ENCODE measurements at regions not wholly inside any gene's neighbourhood (a gene's known extent, or its start where the extent isn't known, plus 50 kb on each side); places are given as distances from the start of the nearest gene placed in this dataset.
"Not testable (repeated sequence)": the region's sequence is repeated elsewhere in the genome, so short reads cannot be mapped to it uniquely, and the experiment has no call there.

DNA sequence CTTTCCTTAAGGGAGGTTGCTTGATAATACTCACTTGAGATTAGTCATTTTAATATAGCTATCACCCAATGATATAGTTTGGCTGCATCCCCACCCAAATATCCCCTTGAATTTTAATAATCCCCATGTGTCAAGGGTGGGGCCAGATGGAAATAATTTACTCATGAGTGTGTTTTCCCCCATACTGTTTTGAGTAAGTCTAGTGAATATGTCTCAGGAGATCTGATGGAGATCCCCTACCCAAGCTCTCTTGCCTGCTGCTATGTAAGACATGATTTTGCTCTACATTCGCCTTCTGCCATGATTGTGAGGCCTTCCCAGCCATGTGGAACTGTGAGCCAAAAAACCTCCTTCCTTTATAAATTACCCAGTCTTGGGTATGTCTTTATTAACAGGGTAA lies 539.7 kb upstream of the GRID2 start:
- H3K4me3 ChIP-seq (ENCODE audit: low read length): no peak overlapping the region
- no peaks in the 10 kb centered on the region for H3K9me3 ChIP-seq (ENCODE audit: control insufficient read depth in 1 of 2, insufficient read depth in 1 of 2, low read length in 2 of 2)
- no peak overlapping the region for H3K27ac ChIP-seq (ENCODE audit: low read depth in 1 of 2, low read length in 2 of 2)
- ChIA-PET CTCF (no interaction called here), POLR2A (no interaction called here)
- H3K36me3 ChIP-seq (ENCODE audit: insufficient read depth, low read length): no peaks in the 10 kb centered on the region
- peaks cover 9% of the 10 kb centered on the region for H3K9me3 Mint-ChIP-seq
- no peaks in the 10 kb centered on the region for H3K27me3 Mint-ChIP-seq
- H3K27ac Mint-ChIP-seq: no peak overlapping the region
- H3K4me1 ChIP-seq (ENCODE audit: insufficient read depth, low read length): no peaks in the 10 kb centered on the region
- no peaks in the 10 kb centered on the region for H3K4me1 Mint-ChIP-seq (ENCODE audit: low read depth)
- ATAC-seq (ENCODE audit: poor library complexity) (no peak), DNase-seq (no peak)
- H3K4me3 Mint-ChIP-seq: no peak overlapping the region
- intact Hi-C loops (cut with DNase I, micrococcal nuclease): no loop called here
- TF ChIP-seq, protein P1, sequence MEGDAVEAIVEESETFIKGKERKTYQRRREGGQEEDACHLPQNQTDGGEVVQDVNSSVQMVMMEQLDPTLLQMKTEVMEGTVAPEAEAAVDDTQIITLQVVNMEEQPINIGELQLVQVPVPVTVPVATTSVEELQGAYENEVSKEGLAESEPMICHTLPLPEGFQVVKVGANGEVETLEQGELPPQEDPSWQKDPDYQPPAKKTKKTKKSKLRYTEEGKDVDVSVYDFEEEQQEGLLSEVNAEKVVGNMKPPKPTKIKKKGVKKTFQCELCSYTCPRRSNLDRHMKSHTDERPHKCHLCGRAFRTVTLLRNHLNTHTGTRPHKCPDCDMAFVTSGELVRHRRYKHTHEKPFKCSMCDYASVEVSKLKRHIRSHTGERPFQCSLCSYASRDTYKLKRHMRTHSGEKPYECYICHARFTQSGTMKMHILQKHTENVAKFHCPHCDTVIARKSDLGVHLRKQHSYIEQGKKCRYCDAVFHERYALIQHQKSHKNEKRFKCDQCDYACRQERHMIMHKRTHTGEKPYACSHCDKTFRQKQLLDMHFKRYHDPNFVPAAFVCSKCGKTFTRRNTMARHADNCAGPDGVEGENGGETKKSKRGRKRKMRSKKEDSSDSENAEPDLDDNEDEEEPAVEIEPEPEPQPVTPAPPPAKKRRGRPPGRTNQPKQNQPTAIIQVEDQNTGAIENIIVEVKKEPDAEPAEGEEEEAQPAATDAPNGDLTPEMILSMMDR (IDR thresholded peaks at IDR 0.05): no peak
- no peaks in the 10 kb centered on the region for H3K27me3 ChIP-seq (ENCODE audit: control insufficient read depth in 1 of 2, insufficient read depth in 2 of 2, low read length in 2 of 2)
- H3K36me3 Mint-ChIP-seq (ENCODE audit: low read depth): no peaks in the 10 kb centered on the region

DNA sequence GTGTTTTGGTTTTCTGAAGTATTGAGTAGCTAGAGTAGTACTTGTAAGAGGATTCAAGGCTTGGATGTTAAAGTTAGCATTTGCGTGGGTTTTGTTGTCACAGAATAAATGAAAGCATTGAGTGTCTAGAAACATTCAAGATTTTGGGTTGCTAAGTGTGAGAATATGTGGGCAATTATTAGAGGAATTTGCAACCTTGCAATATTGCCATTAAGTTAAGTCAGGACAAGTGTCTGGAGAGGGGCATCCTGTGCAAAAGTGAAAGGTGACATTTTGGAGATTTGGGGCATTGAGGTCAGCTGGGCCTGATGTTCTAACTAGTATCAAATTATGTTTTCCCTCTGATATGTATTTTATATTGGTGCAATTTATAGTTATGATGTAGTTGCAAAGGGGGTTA lies 533.9 kb upstream of the GRID2 start:
- no peaks in the 10 kb centered on the region for H3K4me1 Mint-ChIP-seq (ENCODE audit: low read depth)

DNA sequence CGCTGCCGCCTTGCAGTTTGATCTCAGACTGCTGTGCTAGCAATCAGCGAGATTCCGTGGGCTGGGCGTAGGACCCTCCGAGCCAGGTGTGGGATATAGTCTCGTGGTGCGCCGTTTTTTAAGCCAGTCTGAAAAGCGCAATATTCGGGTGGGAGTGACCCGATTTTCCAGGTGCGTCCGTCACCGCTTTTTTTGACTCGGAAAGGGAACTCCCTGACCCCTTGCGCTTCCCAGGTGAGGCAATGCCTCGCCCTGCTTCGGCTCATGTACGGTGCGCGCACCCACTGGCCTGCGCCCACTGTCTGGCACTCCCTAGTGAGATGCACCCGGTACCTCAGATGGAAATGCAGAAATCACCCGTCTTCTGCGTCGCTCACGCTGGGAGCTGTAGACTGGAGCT lies 512.1 kb upstream of the GRID2 start:
- DNase-seq; POLR2A ChIA-PET; H3K4me3 Mint-ChIP-seq; H3K27me3 ChIP-seq (ENCODE audit: control insufficient read depth in 1 of 2, insufficient read depth in 2 of 2, low read length in 2 of 2); H3K27me3 Mint-ChIP-seq; H3K4me1 ChIP-seq (ENCODE audit: insufficient read depth, low read length); H3K4me3 ChIP-seq (ENCODE audit: low read length); H3K27ac Mint-ChIP-seq; CTCF ChIA-PET; H3K9me3 Mint-ChIP-seq; ATAC-seq (ENCODE audit: poor library complexity); intact Hi-C loops (cut with DNase I, micrococcal nuclease); H3K9me3 ChIP-seq (ENCODE audit: control insufficient read depth in 1 of 2, insufficient read depth in 1 of 2, low read length in 2 of 2); H3K36me3 ChIP-seq (ENCODE audit: insufficient read depth, low read length); H3K4me1 Mint-ChIP-seq (ENCODE audit: low read depth); H3K27ac ChIP-seq (ENCODE audit: low read depth in 1 of 2, low read length in 2 of 2); H3K36me3 Mint-ChIP-seq (ENCODE audit: low read depth): not testable (repeated sequence)

More for the DNA sequence above, 533.9 kb upstream of the GRID2 start:
- H3K9me3 Mint-ChIP-seq: peaks cover 16% of the 10 kb centered on the region
- H3K27ac Mint-ChIP-seq: no peak overlapping the region
- no peaks in the 10 kb centered on the region for H3K4me1 ChIP-seq (ENCODE audit: insufficient read depth, low read length)
- intact Hi-C loops (cut with DNase I, micrococcal nuclease): no loop called here
- peaks cover 0 to 5% of the 10 kb centered on the region in 2 experiments for H3K9me3 ChIP-seq (ENCODE audit: control insufficient read depth in 1 of 2, insufficient read depth in 1 of 2, low read length in 2 of 2)
- H3K36me3 Mint-ChIP-seq (ENCODE audit: low read depth): no peaks in the 10 kb centered on the region
- no peak for DNase-seq
- CTCF ChIA-PET: no interaction called here
- H3K27ac ChIP-seq (ENCODE audit: low read depth in 1 of 2, low read length in 2 of 2): no peak overlapping the region
- no peak overlapping the region for H3K4me3 Mint-ChIP-seq
- TF ChIP-seq, protein P1 (IDR thresholded peaks at IDR 0.05): no peak
- H3K36me3 ChIP-seq (ENCODE audit: insufficient read depth, low read length): no peaks in the 10 kb centered on the region
- no peaks in the 10 kb centered on the region for H3K27me3 Mint-ChIP-seq
- H3K4me3 ChIP-seq (ENCODE audit: low read length): no peak overlapping the region
- H3K27me3 ChIP-seq (ENCODE audit: control insufficient read depth in 1 of 2, insufficient read depth in 2 of 2, low read length in 2 of 2): no peaks in the 10 kb centered on the region
- ATAC-seq (ENCODE audit: poor library complexity): no peak
- POLR2A ChIA-PET: no interaction called here

DNA sequence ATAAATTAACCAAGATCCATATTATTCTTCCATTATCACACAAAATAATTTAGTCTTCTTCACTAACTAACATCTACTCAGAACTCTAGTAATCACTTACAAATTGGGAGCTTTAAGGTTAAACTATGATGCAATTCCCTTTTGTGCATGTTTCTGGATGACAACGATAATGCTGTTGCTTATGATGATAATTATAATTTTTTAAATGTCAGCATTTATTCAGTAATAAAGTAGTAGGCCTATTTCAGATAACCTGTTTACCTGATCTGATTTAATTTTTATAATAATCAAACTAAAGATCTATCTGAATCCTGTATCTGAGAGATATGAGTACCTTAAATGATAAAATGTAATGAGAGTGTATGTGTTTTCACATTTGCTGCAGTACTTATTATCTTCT lies 507.8 kb upstream of the GRID2 start:
- Mint-ChIP-seq H3K9me3 (peaks cover 5% of the 10 kb centered on the region), H3K4me1 (ENCODE audit: low read depth) (no peaks in the 10 kb centered on the region), H3K27me3 (no peaks in the 10 kb centered on the region), H3K36me3 (ENCODE audit: low read depth) (no peaks in the 10 kb centered on the region), H3K4me3 (no peak overlapping the region), H3K27ac (no peak overlapping the region)
- Histone ChIP-seq H3K9me3 (ENCODE audit: control insufficient read depth in 1 of 2, insufficient read depth in 1 of 2, low read length in 2 of 2) (peaks cover 0 to 4% of the 10 kb centered on the region in 2 experiments), H3K27ac (ENCODE audit: low read depth in 1 of 2, low read length in 2 of 2) (no peak overlapping the region), H3K36me3 (ENCODE audit: insufficient read depth, low read length) (no peaks in the 10 kb centered on the region), H3K27me3 (ENCODE audit: control insufficient read depth in 1 of 2, insufficient read depth in 2 of 2, low read length in 2 of 2) (no peaks in the 10 kb centered on the region), H3K4me1 (ENCODE audit: insufficient read depth, low read length) (no peaks in the 10 kb centered on the region), H3K4me3 (ENCODE audit: low read length) (no peak overlapping the region)
- TF ChIP-seq, protein P1 (IDR thresholded peaks at IDR 0.05): no peak
- ATAC-seq (ENCODE audit: poor library complexity): no peak
- DNase-seq: no peak
- ChIA-PET POLR2A (no interaction called here), CTCF (no interaction called here)
- intact Hi-C loops (cut with DNase I, micrococcal nuclease): no loop called here

Measured in CD4-positive, alpha-beta T cell (primary cell).